Posterior cingulate gyrus (tissue), 11 donors: ENCODE measurements at regions not wholly inside any gene's neighbourhood (a gene's known extent, or its start where the extent isn't known, plus 50 kb on each side); places are given as distances from the start of the nearest gene placed in this dataset.

Experiments
- DNase-seq, 10 donors: peaks; one replicate each; pipeline versions ENCODE4 v3.0.0 to v3.0.0-alpha.2; 2020 to 2021; ENCODE audit warnings: mixed read lengths in 3 of 10
- intact Hi-C: fragments of 100-400 bp; cut with DNase I; formaldehyde crosslinking; loops from one replicate; pipeline ENCODE4 v1.15.1; 2023

DNA sequence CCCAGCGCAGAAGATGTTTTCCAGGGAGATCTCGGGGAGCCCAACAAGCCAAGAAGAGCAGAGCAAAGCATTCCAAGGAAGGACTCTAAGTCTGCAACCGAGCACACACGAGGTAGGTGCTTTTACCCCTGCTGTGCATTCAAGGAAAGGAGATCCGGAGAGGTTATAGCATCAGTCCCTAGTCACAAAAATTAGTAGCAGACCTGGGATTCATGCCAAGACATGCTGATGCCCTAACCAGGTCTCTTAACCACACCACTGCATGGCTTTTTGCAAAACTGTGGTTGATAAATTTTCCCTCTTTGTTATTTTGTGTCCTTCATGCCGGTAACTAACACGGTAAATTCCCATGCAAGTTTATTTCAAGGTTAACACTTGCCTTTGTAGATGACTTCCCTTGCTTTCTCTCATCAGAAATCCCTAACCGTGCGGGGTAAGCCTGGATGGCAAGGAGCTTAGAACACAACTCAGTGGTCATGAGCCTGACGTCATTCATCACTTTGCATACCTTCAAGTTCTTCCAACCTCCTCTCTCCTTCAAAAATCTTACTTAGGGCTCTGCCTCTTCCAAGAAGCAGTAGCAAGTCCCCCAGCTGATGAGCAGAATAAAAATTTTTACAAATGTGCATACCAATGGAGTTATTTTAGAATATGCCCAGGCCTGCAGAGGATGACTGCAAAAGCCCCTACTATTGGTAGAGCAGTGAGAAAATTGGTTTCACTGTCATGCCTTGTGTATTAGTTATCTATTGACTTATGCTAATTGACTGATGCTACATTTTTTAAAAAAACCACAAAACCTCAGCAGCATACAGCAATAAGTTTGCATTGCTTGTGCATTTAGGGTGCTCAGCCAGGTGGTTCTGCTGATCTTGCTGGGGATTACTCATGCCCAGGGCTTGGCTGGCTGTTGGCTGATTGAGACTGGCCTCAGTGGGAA is 465.1 kb downstream of the MN1 start:
- intact Hi-C loops: no loop called here
- no peak for DNase-seq

- no peak for DNase-seq
- intact Hi-C loops: no loop called here
Measured at GRCh38 chr22:27337676-27338075, 463.9 kb downstream of the MN1 start.

DNA sequence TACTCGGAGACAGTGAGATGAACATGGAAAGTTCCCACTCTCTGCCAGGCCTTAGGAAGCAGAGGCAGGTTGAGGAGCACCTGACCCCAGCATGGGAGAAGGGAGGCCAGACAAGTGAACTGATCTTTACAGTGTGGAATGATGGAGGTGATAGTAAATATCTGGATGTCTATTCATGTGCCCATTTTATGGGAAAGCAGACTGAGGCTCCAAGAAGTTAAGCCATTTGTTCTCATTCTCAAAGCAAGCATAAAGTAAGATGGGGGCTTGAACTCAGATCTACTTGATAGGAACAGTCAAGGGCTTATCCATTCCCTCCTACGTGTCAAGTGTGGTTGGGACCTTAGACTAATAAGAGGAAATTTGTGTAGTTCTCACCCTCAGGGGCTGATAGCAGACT is 461.5 kb downstream of the MN1 start:
- no peak for DNase-seq
- intact Hi-C loops: no loop called here

DNA sequence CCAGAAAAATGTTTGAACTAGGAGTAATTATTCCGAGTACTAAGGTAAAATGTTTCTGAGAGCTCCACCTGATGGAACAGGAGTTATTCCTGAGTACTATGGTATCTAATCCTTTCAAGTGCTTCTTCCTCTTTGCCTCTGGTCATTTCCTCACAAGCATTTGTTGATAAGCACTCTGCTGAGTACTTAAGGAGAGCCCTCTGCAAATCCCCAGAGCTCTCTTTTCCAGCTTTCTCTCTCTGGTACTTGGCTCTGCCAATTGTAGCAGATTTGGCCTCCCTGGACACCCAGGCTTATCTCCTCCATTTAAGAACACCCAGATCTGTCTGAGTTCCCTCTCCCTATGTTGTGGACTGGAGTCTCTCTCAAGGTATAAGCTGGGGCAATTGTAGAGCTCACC is 457.0 kb downstream of the MN1 start:
- intact Hi-C loops: no loop called here
- DNase-seq: no peak

DNA sequence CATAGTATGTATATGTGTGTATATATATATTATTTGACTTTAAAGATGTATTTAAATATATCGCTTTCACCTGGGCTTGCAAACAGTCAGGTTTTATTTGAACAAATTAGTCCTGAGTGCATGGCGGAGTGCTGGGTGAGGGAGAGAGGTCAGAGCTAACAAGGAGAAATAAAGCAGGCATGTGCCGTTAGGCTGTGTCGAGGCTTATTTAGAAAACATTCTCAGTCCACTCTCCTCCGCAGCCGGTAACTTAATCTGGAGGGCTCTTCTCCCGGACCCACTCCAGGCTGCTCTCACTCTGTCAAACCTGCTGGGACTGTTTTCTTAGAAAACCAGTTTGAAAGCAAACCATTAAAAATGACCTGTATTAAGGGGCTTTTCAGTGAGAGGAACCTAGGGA is 455.9 kb downstream of the MN1 start:
- intact Hi-C loops: no loop called here
- DNase-seq: no peak

- intact Hi-C loops: no loop called here
- DNase-seq: no peak
Measured at GRCh38 chr22:27347951-27348350, 453.6 kb downstream of the MN1 start.

DNA sequence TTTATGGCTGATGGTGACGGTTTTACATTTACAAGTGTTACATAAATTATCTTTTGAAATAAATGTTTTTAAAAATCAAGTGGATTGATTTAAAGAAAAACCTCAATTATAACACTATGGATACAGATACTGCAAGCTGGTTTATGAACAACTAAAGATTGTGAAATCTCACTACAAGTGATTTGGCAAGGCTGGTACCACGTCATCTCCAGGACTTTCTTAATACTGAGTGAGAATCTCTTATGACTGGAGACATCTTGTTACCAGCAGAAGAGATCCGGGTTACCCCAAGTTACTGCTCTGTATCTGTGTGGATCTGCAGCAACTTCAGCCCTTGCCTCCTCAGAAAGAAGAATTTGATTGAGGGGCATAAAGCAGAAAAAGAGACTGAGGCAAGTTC is 452.9 kb downstream of the MN1 start:
- no peak for DNase-seq
- intact Hi-C loops: no loop called here

DNA sequence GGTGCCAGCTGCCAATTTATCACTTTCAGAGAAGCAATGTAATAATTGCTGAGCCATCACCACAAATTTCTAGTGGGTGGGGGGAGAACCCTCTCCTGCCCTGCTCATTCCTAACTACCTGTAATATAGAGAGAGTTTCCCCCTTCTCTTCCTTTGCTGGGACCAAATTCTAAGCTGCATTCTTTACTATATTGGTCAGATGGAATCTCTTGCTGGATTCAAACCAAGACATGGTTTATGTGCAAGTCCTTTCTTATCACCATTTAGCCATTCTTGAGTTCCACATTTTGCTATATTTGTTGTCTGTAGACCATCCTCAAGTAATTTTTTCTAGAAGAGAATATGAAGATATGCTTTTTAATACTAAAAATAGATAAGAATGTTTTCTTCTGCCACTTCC is 452.1 kb downstream of the MN1 start:
- intact Hi-C loops: no loop called here
- no peak for DNase-seq

DNA sequence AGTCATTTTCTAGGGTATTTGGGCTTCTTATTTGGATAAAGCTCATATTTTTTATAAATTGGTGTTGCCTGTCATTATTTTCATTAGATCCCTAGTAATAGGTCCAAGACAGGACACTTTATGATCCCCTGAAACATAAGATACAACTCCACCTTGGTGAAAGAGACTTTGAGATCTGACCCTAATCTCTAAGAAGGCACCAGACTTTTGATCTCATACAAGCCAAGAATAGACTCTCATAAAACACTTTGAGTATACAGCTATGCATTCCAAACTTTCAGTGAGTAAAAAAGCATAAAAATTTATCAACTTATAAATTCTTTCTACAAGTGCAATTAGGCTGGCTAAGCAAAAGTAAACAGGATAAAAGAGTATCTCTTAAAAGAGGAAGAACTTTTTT is 451.2 kb downstream of the MN1 start:
- DNase-seq: no peak
- intact Hi-C loops: no loop called here

DNA sequence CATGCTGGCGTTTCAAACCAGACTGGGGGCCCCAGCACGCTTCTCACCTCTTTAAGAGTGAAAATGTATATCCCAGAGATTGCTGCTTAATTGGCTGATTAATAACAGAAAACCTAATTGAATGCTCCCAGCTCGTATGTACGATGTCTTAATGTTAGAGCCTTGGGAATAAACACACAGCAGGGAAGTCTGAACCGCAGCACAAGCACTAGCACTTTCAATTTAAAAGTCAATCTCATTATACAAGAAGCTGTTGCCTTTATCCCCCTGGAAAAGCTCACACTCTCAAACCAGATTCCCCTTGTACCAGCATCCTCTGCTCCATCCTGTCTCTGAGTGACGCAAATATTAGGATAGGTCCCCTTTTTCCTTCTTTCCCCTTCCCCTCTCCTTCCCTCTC is 449.1 kb downstream of the MN1 start:
- no peak for DNase-seq
- intact Hi-C loops: no loop called here

- DNase-seq: no peak
- intact Hi-C loops: no loop called here
Measured at GRCh38 chr22:27358096-27358870, 443.3 kb downstream of the MN1 start.

DNA sequence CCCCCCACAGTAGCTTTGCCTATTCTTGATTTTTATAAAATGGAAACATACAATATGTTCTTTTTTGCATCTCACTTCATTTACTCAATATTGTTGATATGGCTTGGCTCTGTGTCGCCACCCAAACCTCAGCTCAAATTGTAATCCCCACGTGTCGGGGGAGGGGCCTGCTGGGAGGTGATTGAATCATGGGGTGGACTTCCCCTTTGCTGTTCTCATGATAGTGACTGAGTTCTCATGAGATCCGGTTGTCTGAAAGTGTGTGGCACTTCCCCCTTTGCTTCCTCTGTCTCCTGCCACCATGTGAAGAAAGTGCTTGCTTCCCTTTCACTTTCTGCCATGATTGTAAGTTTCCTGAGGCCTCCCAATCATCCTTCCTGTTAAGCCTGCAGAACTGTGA is 431.3 kb downstream of the MN1 start:
- intact Hi-C loops: no loop called here
- DNase-seq: no peak

GRCh38 chr22:27370987-27371386 is 430.6 kb downstream of the MN1 start:
- no peak for DNase-seq
- intact Hi-C loops: no loop called here

GRCh38 chr22:27372364-27372763 is 429.2 kb downstream of the MN1 start:
- no peak for DNase-seq
- intact Hi-C loops: no loop called here

GRCh38 chr22:27372969-27373670 is 428.4 kb downstream of the MN1 start:
- intact Hi-C loops: no loop called here

GRCh38 chr22:27377501-27378295 is 423.9 kb downstream of the MN1 start:
- intact Hi-C loops: no loop called here
- DNase-seq: no peak

More at GRCh38 chr22:27372969-27373670, 428.4 kb downstream of the MN1 start:
- DNase-seq: no peak

DNA sequence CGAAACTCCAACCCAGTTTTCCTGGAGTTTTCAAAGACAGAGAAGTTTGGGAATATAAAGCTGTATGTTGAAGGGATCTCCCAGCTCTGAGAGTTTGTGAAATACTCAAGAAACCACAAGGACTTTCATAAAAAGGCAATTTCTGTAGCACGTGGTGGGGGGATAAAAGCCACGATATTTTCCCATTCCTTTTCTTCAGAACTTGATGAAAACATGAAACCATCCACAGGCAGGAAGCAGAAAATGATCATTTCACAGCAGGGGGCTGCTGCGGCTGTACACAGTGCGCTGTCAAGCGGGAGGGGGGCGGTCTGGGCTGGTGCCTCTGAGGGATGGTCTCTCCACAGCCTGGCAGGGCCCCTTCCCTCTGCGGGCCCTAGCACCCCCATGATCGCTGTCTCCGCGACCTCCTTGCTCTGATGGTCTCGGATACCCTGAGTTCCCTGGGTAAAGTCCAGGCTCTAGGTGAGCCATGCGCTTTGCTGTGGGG is 423.2 kb downstream of the MN1 start:
- no peak for DNase-seq
- intact Hi-C loops: no loop called here

- peak in 1 of 10 donors; percentile 45 for DNase-seq
- intact Hi-C loops: no loop called here
Measured at GRCh38 chr22:27378995-27379394, 422.6 kb downstream of the MN1 start.

- intact Hi-C loops: no loop called here
- no peak for DNase-seq
Measured at GRCh38 chr22:27380855-27381254, 420.7 kb downstream of the MN1 start.

GRCh38 chr22:27381552-27381951 is 420.0 kb downstream of the MN1 start:
- no peak for DNase-seq
- intact Hi-C loops: no loop called here
